Pancreas (tissue), 10 donors: ENCODE measurements at regions not wholly inside any gene's neighbourhood (a gene's known extent, or its start where the extent isn't known, plus 50 kb on each side); places are given as distances from the start of the nearest gene placed in this dataset.

Source experiments
- ATAC-seq, 4 donors: fragments of 200-7000 bp; cut with Tn5 transposase; one replicate each; pipeline versions ENCODE4 v1.8.0 to v1.9.1; 2020; ENCODE audit warnings: mild to moderate bottlenecking in 4 of 4, moderate library complexity in 4 of 4
- DNase-seq, 6 donors: peaks; one replicate each; pipeline ENCODE4 v3.0.0-alpha.2; 2020
- FAIRE-seq: peaks from 2 replicates; lab custom pipeline; 2012; peaks lifted over from hg19 to GRCh38; lab: Jason Lieb, UNC
- H3K27ac ChIP-seq, 4 donors: fragments of 200-600 bp; sonication (generic); 1 replicate in 3 of 4; 2 replicates in 1 of 4; pipeline versions ENCODE4 v1.5.0 to v1.8.0; 2020
- H3K27me3 ChIP-seq, 4 donors: fragments of 200-600 bp; one replicate each; pipeline ENCODE4 v1.8.0; 2021
- H3K36me3 ChIP-seq, 3 donors: fragments of 200-600 bp; sonication (generic) in 1 of 3; one replicate each; pipeline versions ENCODE4 v1.5.0 to v1.8.0; 2020 to 2021
- H3K4me1 ChIP-seq, 3 donors: fragments of 200-600 bp; one replicate each; pipeline ENCODE4 v1.8.0; 2021
- H3K4me3 ChIP-seq, 4 donors: fragments of 200-600 bp; sonication (generic) in 2 of 4; one replicate each; pipeline versions ENCODE4 v1.5.0 to v1.8.0; 2020 to 2021
- H3K9me3 ChIP-seq, 4 donors: fragments of 200-600 bp; one replicate each; pipeline ENCODE4 v1.8.0; 2021
- WGBS, 2 donors: extraction: QIAGEN DNeasy Blood & Tissue Kit; methylation state at CpG; one replicate each; pipeline ENCODE4 v1.1.7; 2013; 5-methylcytosine and 5-hydroxymethylcytosine counted together
- intact Hi-C, 3 donors: fragments of 100-400 bp; cut with DNase I; formaldehyde crosslinking; loops; one replicate each; pipeline versions ENCODE4 v1.11.1 to v1.14.2; 2022
- TF ChIP-seq, protein P1 (sequence below), 4 donors: fragments of 200-600 bp; sonication (generic) in 3 of 4; IDR thresholded peaks; one replicate each; pipeline versions ENCODE4 v1.5.0 to v1.8.0; 2021; ENCODE audit warnings: antibody characterized with exemption in 4 of 4
- donor health status: healthy with polysubstance abuse.
- donor health status: DM: no; HTN: no; CAD: no; lungs with moderate emphysema.
- donor health status: DM: no; HTN: no; CAD: no.
- donor health status: control.
- donor health status: control.
- donor health status: Bipolar disorder and iron deficiency.
- donor health status: DM: yes; HTN: yes; CAD: no.
- donor health status: DM: no; HTN: no; CAD: no.
- donor health status: DM: no; HTN: no; CAD: no.
- donor health status: DM: yes; HTN: yes; CAD: no.

DNA sequence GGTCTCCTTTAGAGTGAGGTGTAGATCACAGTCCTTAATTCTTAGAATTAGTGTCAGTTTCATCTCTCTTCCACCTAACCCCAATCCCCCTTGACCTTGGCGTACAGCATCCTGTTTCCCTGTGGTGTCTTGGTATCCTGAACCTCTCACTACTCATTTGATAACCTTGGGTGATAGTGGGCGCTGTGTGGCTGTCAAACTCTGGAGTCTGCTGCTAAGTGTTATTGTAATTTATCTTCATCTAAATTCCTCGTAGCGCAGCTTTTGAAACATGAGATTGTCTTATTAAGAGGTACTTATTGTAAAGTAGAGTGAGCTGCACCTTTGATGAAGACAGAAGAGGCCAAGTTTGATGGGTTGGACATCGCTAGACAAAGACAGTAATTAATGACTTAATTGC is 222.6 kb upstream of the SPRED2 start:
- Histone ChIP-seq H3K27ac (no peak overlapping the region), H3K27me3 (no peaks in the 10 kb centered on the region), H3K4me3 (no peak overlapping the region), H3K9me3 (no peaks in the 10 kb centered on the region), H3K36me3 (no peaks in the 10 kb centered on the region), H3K4me1 (peaks cover 0 to 9% (median 4%) of the 10 kb centered on the region in 3 donors)
- ATAC-seq (no peak), DNase-seq (no peak), FAIRE-seq (no peak)
- intact Hi-C loops = no loop called here
- TF ChIP-seq, protein P1, sequence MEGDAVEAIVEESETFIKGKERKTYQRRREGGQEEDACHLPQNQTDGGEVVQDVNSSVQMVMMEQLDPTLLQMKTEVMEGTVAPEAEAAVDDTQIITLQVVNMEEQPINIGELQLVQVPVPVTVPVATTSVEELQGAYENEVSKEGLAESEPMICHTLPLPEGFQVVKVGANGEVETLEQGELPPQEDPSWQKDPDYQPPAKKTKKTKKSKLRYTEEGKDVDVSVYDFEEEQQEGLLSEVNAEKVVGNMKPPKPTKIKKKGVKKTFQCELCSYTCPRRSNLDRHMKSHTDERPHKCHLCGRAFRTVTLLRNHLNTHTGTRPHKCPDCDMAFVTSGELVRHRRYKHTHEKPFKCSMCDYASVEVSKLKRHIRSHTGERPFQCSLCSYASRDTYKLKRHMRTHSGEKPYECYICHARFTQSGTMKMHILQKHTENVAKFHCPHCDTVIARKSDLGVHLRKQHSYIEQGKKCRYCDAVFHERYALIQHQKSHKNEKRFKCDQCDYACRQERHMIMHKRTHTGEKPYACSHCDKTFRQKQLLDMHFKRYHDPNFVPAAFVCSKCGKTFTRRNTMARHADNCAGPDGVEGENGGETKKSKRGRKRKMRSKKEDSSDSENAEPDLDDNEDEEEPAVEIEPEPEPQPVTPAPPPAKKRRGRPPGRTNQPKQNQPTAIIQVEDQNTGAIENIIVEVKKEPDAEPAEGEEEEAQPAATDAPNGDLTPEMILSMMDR (IDR thresholded peaks at IDR 0.05) = no peak
- WGBS, 2 donors = 72 to 82% methylated on average over 5 of the region's 5 CpGs

DNA sequence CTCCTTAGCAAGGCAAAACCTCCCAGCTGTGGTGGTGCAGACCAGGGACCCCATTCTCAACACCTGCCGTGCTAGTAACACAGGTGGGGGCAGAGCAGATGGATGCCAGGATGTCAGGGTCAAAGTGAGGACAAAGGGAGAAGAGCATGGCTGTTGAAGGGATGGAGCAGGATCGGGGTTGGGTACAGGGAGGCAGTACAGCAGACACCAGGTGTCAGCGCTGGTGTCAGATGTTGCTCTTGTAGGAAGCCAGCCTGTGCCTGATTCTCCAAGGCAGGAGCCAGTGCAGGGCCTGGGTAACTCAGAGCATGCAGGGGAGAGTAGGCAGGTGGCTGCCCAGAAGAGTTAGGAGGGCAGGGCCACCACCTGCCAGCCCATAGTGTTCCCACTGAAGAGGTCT is 222.1 kb upstream of the SPRED2 start:
- no peak for DNase-seq
- TF ChIP-seq, protein P1 (IDR thresholded peaks at IDR 0.05) = no peak
- Histone ChIP-seq H3K4me3 (no peak overlapping the region), H3K27ac (no peak overlapping the region), H3K36me3 (no peaks in the 10 kb centered on the region), H3K9me3 (no peaks in the 10 kb centered on the region), H3K4me1 (peaks cover 0 to 9% (median 4%) of the 10 kb centered on the region in 3 donors), H3K27me3 (no peaks in the 10 kb centered on the region)
- ATAC-seq = no peak
- WGBS, 2 donors = 97 to 98% methylated on average over 3 of the region's 3 CpGs
- intact Hi-C loops = no loop called here
- no peak for FAIRE-seq

DNA sequence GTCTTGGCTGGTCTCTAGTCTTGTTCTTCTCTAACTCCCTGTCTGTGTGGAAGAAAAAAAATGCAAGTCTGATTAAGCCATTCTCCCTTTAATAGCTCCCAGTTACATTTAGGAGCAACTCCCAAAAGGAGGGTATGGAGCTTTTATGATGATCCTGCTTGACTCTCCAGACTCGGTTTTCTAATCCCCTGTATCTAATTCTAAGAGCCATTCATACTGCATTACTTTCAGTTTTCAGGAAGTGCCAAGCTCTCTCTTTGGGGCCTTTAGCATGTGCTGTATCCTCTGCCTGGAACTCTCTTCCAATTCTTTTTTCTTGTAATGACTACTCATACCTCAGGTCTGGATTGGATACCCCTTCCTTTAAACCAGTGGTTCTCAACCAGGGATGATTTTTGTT is 219.7 kb upstream of the SPRED2 start:
- Histone ChIP-seq H3K4me1 (peaks cover 0 to 9% (median 4%) of the 10 kb centered on the region in 3 donors), H3K9me3 (no peaks in the 10 kb centered on the region), H3K4me3 (no peak overlapping the region), H3K36me3 (no peaks in the 10 kb centered on the region), H3K27ac (no peak overlapping the region), H3K27me3 (no peaks in the 10 kb centered on the region)
- intact Hi-C loops = no loop called here
- FAIRE-seq (no peak), DNase-seq (no peak), ATAC-seq (no peak)
- TF ChIP-seq, protein P1 (IDR thresholded peaks at IDR 0.05) = no peak
- WGBS, 2 donors = 76% methylated on average over 1 of the region's 1 CpG

DNA sequence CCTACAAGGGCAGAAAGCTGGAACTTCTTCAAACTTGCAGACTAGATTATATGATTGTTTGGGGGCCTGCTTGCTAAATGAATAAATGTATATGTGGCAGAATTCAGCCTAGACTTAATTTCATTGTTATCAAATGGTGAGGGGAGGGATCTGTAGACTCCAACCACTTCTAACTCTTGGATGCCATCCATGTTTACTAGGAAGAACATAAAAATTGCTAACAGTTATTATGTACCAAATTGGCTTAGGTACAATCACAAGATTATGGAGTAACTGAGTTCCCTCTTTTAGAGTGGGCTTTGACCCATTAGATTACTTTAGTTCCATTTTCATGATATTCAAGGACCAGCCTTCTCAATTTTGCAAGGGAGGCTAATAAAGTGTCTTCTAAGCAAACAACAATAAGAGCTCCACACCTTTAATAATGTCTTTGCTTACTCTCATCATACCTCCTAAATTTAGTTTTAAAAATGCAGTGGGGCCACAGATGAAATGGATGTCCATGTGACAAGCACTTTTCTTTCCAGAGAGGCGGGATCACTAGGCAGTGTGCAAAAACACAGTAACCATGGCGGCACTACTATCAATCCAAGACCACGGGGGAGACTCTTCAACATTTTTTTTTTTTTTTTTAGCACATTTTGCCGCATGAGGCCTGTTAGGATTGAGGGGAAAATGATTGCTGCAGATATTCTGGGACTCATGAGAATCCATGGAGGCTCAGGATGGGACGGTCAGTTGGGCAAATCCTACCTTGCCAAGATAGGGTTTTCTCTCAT is 217.6 kb upstream of the SPRED2 start:
- H3K4me1 ChIP-seq = no peaks in the 10 kb centered on the region
- H3K4me3 ChIP-seq = no peak overlapping the region
- no peak for FAIRE-seq
- H3K36me3 ChIP-seq = no peaks in the 10 kb centered on the region
- TF ChIP-seq, protein P1 (IDR thresholded peaks at IDR 0.05) = no peak
- intact Hi-C loops = no loop called here
- no peak for DNase-seq
- no peaks in the 10 kb centered on the region for H3K9me3 ChIP-seq
- 85 to 88% methylated on average over 5 of the region's 5 CpGs for WGBS, 2 donors
- H3K27ac ChIP-seq = no peak overlapping the region
- no peak for ATAC-seq
- no peaks in the 10 kb centered on the region for H3K27me3 ChIP-seq

DNA sequence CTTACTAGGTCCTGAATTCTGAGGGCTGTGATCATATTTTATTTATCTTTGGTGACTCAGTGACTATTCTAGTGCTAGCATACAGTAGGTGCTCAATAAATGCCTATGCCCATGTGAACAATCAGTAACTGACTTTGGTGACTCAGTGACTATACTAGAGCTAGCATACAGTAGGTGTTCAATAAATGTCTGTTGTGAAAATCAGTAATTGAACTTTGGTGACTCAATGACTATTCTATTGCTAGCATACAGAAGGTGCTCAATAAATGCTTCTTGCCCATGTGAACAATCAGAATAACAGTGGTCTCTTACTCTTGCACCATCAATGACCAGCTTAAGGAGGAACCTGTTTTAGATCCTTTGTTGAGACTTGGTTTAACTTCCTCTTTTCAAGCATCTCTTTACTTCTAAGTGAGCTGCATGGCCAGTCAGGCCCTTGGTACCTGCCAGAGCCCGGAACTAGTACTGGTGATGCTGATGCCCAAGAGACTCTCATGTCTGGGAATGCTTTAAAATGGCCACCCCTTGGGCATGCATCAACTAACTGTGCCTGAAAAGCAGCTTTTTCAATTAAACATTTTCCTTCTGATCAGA is 214.9 kb upstream of the SPRED2 start:
- 92 to 93% methylated on average over 1 of the region's 1 CpG for WGBS, 2 donors
- FAIRE-seq (no peak), ATAC-seq (no peak)

More for the DNA sequence above, 214.9 kb upstream of the SPRED2 start:
- Histone ChIP-seq H3K36me3 (no peaks in the 10 kb centered on the region), H3K4me3 (no peak overlapping the region), H3K27me3 (no peaks in the 10 kb centered on the region), H3K9me3 (no peaks in the 10 kb centered on the region), H3K4me1 (no peaks in the 10 kb centered on the region), H3K27ac (no peak overlapping the region)
- TF ChIP-seq, protein P1 (IDR thresholded peaks at IDR 0.05) = no peak
- intact Hi-C loops = no loop called here
- no peak for DNase-seq
